PC-9 (cell line): ENCODE measurements at regions not wholly inside any gene's neighbourhood (a gene's known extent, or its start where the extent isn't known, plus 50 kb on each side); places are given as distances from the start of the nearest gene placed in this dataset.

ENCODE experiments used
- BruUV-seq: library from RNA; stranded (reverse); fragments of 400-500 nt; replicated peaks from 2 replicates; lab custom pipeline; 2021; lab: Mats Ljungman, UMichigan
- CTCF ChIA-PET: fragments of 300-600 bp; sonication (Branson Sonifier 250); formaldehyde crosslinking; loops from one replicate; lab custom pipeline; 2022; ENCODE audit warnings: antibody characterized with exemption; lab: Charles Lee
- POLR2A ChIA-PET: fragments of 300-600 bp; sonication (Branson Sonifier 250); formaldehyde crosslinking; loops from one replicate; lab custom pipeline; 2022; ENCODE audit warnings: antibody characterized with exemption; ENCODE audit not compliant: unreplicated experiment; lab: Charles Lee
- DNase-seq, 2 experiments: peaks; one replicate each; pipeline versions ENCODE4 v3.0.0 to v3.0.0-alpha.2; 2015 to 2022; ENCODE audit warnings: mixed read lengths in 1 of 2
- H2AFZ ChIP-seq: fragments of 200-600 bp; sonication (generic); 2 replicates; pipeline ENCODE4 v1.8.1; 2017; ENCODE audit warnings: antibody characterized with exemption
- H3F3A ChIP-seq: fragments of 200-600 bp; sonication (generic); 2 replicates; pipeline ENCODE4 v1.8.1; 2017; ENCODE audit warnings: antibody characterized with exemption, mild to moderate bottlenecking, low read depth; ENCODE audit not compliant: insufficient read depth
- H3K27ac ChIP-seq: fragments of 200-600 bp; sonication (generic); 2 replicates; pipeline ENCODE4 v1.6.1; 2016; ENCODE audit warnings: mixed run types
- H3K27me3 ChIP-seq: fragments of 200-600 bp; sonication (generic); 2 replicates; pipeline ENCODE4 v1.6.1; 2016; ENCODE audit warnings: low read depth, mixed run types; ENCODE audit not compliant: insufficient read depth
- H3K36me3 ChIP-seq: fragments of 200-600 bp; sonication (generic); 2 replicates; pipeline ENCODE4 v1.6.1; 2016; ENCODE audit warnings: low read depth, mixed run types
- H3K4me1 ChIP-seq: fragments of 200-600 bp; sonication (generic); replicated peaks from 2 replicates; pipeline ENCODE4 v1.6.1; 2016; ENCODE audit warnings: mixed run types; ENCODE audit not compliant: insufficient read depth
- H3K4me2 ChIP-seq: fragments of 200-600 bp; sonication (generic); 2 replicates; pipeline ENCODE4 v1.6.1; 2017; ENCODE audit warnings: mixed run types
- H3K4me3 ChIP-seq: fragments of 200-600 bp; sonication (generic); 2 replicates; pipeline ENCODE4 v1.6.1; 2016; ENCODE audit warnings: mixed run types
- H3K79me2 ChIP-seq: fragments of 200-600 bp; sonication (generic); 2 replicates; pipeline ENCODE4 v1.6.1; 2017; ENCODE audit warnings: low read depth, mixed run types
- H3K9me2 ChIP-seq: fragments of 200-600 bp; sonication (generic); 2 replicates; pipeline ENCODE4 v1.8.1; 2017; ENCODE audit warnings: mild to moderate bottlenecking; ENCODE audit not compliant: insufficient read depth
- H3K9me3 ChIP-seq: fragments of 200-600 bp; sonication (generic); 2 replicates; pipeline ENCODE4 v1.8.1; 2016; ENCODE audit warnings: low read depth; ENCODE audit not compliant: insufficient read depth
- H4K20me1 ChIP-seq: fragments of 200-600 bp; sonication (generic); 2 replicates; pipeline ENCODE4 v1.8.1; 2017; ENCODE audit not compliant: insufficient read depth
- EZH2 ChIP-seq: fragments of 200-600 bp; sonication (generic); IDR thresholded peaks from 2 replicates; pipeline ENCODE4 v1.8.0; 2017; ENCODE audit warnings: antibody characterized with exemption, low read depth
- intact Hi-C: fragments of 100-400 bp; cut with micrococcal nuclease; formaldehyde crosslinking; loops from one replicate; pipeline ENCODE4 v1.10.0; 2022; ENCODE audit not compliant: unreplicated experiment
- TF ChIP-seq, protein P1 (sequence below): fragments of 200-600 bp; sonication (generic); conservative IDR thresholded peaks from 2 replicates; pipeline ENCODE4 v1.6.1; 2017; ENCODE audit warnings: mixed run types, antibody characterized with exemption, mild to moderate bottlenecking, moderate library complexity

- Histone ChIP-seq H3K27me3 (no peaks in the 10 kb centered on the region), H3K79me2 (no peaks in the 10 kb centered on the region), H3F3A (no peaks in the 10 kb centered on the region), H3K4me2 (no peak overlapping the region), H4K20me1 (no peaks in the 10 kb centered on the region), H3K9me2 (peaks cover 8% of the 10 kb centered on the region; the same call in 1 of the 2 replicates), H3K36me3 (no peaks in the 10 kb centered on the region), H3K9me3 (no peaks in the 10 kb centered on the region), H2AFZ (no peak overlapping the region), H3K4me1 (peaks cover 6% of the 10 kb centered on the region), H3K27ac (no peak overlapping the region), H3K4me3 (no peak overlapping the region)
- ChIA-PET CTCF (no interaction called here), POLR2A (no interaction called here)
- DNase-seq = no peak
- TF ChIP-seq, protein P1, sequence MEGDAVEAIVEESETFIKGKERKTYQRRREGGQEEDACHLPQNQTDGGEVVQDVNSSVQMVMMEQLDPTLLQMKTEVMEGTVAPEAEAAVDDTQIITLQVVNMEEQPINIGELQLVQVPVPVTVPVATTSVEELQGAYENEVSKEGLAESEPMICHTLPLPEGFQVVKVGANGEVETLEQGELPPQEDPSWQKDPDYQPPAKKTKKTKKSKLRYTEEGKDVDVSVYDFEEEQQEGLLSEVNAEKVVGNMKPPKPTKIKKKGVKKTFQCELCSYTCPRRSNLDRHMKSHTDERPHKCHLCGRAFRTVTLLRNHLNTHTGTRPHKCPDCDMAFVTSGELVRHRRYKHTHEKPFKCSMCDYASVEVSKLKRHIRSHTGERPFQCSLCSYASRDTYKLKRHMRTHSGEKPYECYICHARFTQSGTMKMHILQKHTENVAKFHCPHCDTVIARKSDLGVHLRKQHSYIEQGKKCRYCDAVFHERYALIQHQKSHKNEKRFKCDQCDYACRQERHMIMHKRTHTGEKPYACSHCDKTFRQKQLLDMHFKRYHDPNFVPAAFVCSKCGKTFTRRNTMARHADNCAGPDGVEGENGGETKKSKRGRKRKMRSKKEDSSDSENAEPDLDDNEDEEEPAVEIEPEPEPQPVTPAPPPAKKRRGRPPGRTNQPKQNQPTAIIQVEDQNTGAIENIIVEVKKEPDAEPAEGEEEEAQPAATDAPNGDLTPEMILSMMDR = no peak
- TF ChIP-seq EZH2 = no peak
- no TSS peak for BruUV-seq
- intact Hi-C loops = loop anchor here (10.0 kb wide), 1 partner anchor 50 kb away; no protein-coding TSS in a partner anchor
Observed at GRCh38 chr1:91584878-91585277, 84.2 kb downstream of the CDC7 start.

DNA sequence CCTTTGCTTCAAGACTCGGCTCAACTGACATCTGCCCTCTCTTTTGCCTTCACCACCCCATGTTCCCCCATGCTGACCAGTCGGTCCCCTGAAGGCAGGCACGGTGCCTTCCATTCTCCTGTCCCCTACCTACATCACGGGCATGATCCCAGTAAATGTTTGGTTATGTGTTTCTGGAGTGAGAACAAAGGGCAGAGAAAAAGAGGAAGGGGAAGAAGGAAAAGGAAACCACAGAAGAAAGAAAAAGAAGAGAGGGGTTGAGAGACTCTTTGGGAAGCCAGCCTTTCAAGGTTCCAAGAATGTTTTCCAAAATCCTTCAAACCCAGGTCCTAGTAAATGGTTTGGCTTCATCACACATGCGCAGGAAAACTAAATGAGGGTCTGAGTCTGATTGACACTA is 84.9 kb downstream of the CDC7 start:
- Histone ChIP-seq H3K36me3 (no peaks in the 10 kb centered on the region), H3K4me1 (peaks cover 6% of the 10 kb centered on the region), H2AFZ (no peak overlapping the region), H3K9me2 (peaks cover 8% of the 10 kb centered on the region; the same call in 1 of the 2 replicates), H4K20me1 (no peaks in the 10 kb centered on the region), H3K9me3 (no peaks in the 10 kb centered on the region), H3K27ac (no peak overlapping the region), H3K79me2 (no peaks in the 10 kb centered on the region), H3K27me3 (no peaks in the 10 kb centered on the region), H3K4me3 (no peak overlapping the region), H3F3A (no peaks in the 10 kb centered on the region), H3K4me2 (no peak overlapping the region)
- intact Hi-C loops = loop anchor here (10.0 kb wide), 1 partner anchor 51 kb away; no protein-coding TSS in a partner anchor
- ChIA-PET POLR2A (interaction anchor here (0.6 kb wide), 1 partner anchor 217 kb away, joined by 3 read pairs; no protein-coding TSS in a partner anchor), CTCF (no interaction called here)
- BruUV-seq = no TSS peak
- TF ChIP-seq EZH2 = no peak
- TF ChIP-seq, protein P1 = no peak
- DNase-seq = no peak

DNA sequence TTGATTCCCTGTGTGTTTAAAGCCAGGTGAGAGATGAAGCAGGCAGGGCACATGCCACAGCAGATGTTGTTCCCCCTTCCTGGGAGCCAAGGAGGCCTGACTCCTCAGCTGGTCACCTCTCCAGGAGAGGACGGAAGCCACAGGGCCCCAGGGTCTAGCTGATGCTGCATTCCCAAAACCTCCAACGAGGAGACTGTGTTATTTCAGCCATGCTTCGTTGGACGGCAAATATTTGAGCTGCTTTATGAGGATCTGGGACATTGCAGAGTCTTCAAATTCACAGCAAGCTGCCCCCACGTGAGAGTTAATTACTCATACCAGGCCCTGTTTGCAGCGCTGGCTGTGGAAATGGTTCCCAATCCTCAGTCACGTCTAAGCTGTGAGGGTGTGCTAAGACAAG is 85.3 kb downstream of the CDC7 start:
- BruUV-seq = no TSS peak
- H3K9me2 ChIP-seq = peaks cover 8% of the 10 kb centered on the region; the same call in 1 of the 2 replicates
- no peak overlapping the region for H3K4me3 ChIP-seq
- H3K4me2 ChIP-seq = no peak overlapping the region
- CTCF ChIA-PET = no interaction called here
- H3K4me1 ChIP-seq = peaks cover 6% of the 10 kb centered on the region
- DNase-seq = no peak
- TF ChIP-seq, protein P1 = no peak
- no peak for TF ChIP-seq EZH2
- intact Hi-C loops = loop anchor here (10.0 kb wide), 1 partner anchor 51 kb away; no protein-coding TSS in a partner anchor
- no peak overlapping the region for H2AFZ ChIP-seq
- no peak overlapping the region for H3K27ac ChIP-seq
- H3K9me3 ChIP-seq = no peaks in the 10 kb centered on the region
- no peaks in the 10 kb centered on the region for H3K27me3 ChIP-seq
- no peaks in the 10 kb centered on the region for H4K20me1 ChIP-seq
- no peaks in the 10 kb centered on the region for H3K79me2 ChIP-seq
- H3F3A ChIP-seq = no peaks in the 10 kb centered on the region
- POLR2A ChIA-PET = interaction anchor here (0.6 kb wide), 1 partner anchor 217 kb away, joined by 3 read pairs; no protein-coding TSS in a partner anchor
- H3K36me3 ChIP-seq = no peaks in the 10 kb centered on the region
